T-helper 1 cell treated with Interleukin-12 subunit alpha and Interleukin-12 subunit beta and Interleukin-4 antibody, amounts not matched to agents 30 ng/mL and 1 ng/mL, for 36 hours (primary cell): ENCODE measurements at regions not wholly inside any gene's neighbourhood (a gene's known extent, or its start where the extent isn't known, plus 50 kb on each side); places are given as distances from the start of the nearest gene placed in this dataset.
"Not testable (repeated sequence)": the region's sequence is repeated elsewhere in the genome, so short reads cannot be mapped to it uniquely, and the experiment has no call there.

Source experiments
- intact Hi-C: fragments of 100-400 bp; cut with micrococcal nuclease; formaldehyde crosslinking; loops from one replicate; pipeline ENCODE4 v1.15.1; 2024

DNA sequence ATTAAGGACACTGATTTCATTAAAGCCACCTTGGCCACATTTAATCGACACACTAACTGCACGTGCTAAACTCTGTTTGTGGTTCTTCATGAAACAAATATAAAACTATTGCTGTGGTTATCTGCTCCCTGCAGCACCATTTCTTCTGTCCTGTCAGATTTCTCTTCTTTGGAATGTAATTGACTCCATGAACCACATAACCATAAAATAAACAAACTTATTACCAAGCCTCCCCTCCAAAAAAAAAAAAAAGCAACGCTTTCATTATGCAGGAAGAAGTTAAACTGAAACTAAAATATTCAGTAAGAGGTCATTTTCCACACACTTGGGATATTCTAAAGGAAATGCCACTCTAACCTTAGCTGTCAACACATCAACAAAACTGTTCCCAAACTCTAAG is 319.1 kb upstream of the NT5E start:
- intact Hi-C loops: no loop called here

DNA sequence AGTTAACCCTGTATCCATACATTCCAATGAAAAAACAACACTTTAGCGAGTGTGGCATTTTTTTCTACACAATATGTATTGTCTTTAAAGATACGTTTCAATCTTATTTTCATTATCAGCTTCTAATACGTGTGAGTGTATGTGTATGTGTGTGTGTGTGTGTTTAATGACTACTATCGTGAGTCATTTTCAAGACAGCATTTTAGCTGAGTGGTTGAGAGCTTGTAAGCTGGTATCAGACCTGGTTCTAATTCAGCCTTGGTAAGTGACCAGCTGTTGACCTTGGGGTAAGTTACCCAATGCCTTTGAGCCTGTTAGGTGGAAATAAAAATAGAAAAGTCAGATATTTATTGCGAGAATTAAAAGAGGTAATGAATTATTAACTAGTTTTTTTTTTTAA is 320.0 kb upstream of the NT5E start:
- intact Hi-C loops: no loop called here

DNA sequence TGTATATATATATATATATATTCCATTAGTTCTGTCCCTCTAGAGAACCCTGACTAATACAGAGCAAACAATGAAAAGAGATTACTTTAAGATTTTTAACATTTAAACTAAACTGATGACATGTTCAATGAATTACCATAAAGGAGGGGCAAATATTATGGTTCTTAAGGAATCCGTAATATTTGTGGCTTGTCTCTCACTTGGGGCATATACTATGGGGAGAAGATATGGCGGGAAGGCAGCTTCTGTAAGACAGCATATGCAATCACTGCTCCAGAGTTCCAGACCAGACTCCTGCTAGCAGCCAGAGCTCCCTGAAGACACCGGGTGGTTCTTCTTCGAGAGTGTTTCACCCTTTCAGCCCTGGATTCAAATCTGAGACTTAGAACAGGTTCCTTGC is 321.1 kb upstream of the NT5E start:
- intact Hi-C loops: no loop called here

DNA sequence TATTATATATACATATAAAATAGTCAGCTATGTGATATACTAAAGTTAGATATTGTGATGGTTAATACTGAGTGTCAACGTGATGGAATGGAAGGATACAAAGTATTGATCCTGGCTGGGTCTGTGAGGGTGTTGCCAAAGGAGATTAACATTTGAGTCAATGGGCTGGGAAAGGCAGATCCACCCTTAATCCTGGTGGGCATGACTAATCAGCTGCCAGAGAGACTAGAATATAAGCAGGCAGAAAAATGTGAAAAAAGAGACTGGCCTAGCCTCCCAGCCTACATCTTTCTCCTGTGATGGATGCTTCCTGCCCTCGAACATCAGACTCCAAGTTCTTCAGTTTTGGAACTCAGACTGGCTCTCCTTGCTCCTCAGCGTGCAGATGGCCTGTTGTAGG is 321.6 kb upstream of the NT5E start:
- intact Hi-C loops: not testable (repeated sequence)

DNA sequence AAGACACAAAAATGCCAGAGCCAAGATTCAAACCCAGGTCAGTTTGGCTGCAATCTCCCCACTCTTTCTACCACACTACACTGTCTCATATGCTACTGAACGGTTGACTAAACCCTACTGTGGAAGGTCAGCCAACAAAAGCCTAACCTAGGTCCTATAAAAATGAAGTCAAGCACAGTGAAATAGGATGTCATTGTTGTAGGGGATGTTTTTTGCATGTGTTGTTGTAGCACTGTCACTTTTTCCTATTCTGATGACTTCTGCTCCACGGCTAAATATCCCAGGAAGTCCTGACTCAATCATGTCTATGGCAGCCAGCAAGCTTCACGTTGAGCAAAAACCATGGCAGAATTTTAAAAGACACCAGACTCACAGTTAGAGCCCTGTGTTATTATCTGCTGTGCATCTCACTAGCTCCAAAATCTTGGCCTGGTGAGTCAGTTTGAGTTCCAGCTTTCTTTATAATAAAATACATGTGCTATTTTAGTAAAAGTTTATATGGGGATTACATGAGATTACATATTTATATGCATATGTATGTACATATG is 322.1 kb upstream of the NT5E start:
- intact Hi-C loops: no loop called here

DNA sequence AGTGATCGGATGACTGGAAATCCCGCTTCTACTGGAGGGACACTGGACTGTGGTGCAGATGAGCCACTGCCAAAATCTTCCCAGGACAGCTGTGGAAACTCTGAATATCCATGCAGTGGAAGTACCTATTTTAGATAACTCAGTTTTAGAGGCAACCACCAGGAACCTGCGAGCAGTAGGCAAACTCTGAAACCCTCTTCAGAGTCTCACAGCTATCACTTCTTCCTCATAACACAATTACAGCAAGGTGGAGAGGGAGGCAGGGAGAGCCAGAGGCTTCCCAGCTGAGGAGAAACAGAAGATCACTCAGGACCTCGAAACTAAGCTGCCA is 322.8 kb upstream of the NT5E start:
- intact Hi-C loops: no loop called here

DNA sequence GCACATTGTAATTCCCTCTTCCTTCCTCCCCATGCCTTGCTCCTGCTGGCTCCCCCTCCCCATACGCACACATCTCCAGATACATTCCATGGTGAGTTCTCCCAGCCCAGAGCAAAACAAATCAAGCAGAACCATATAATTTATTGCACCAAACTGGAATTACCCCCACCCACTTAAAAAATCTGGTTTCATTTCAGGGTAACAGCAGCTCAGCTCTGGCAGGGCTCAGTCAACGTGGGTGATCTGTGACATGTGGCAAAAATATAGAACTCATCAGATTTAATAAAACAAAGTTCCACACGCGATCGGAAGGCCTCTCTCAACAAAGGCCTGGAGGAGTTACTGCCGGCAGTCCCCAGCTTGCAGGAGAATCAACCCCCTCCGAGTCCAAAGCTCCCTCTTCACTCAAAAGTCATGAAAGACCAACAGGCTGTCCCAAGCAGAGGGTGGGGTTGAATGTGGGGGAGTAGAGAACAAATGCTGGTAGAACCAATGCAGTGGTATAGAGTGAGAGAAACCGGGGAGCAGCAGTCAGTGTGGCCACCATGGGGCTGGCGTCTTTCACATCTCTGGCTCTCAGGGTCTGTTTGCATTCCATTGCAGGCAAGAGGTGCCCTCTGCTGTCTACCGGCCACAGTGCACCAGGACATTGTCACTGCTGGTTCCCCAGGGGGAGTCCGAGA is 323.3 kb upstream of the NT5E start:
- intact Hi-C loops: no loop called here

DNA sequence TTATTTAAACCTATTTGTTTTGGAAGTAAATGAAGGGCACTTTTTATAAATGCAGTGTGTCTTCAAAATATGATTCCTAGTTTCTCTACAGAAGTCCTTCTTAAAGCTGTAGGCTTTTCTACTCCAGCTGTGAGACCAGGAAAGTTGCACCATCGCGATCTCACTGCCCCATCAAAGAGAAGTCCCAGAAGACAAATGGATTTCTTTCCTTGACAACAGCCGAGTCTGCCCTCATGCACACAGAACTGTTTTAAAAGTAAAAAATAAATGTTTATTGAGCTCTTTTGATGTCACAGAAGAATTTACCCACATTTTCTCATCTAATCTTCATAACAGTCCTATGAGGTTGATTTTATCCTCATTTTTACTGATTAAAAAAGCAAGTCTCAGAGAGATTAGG is 324.4 kb upstream of the NT5E start:
- intact Hi-C loops: no loop called here

DNA sequence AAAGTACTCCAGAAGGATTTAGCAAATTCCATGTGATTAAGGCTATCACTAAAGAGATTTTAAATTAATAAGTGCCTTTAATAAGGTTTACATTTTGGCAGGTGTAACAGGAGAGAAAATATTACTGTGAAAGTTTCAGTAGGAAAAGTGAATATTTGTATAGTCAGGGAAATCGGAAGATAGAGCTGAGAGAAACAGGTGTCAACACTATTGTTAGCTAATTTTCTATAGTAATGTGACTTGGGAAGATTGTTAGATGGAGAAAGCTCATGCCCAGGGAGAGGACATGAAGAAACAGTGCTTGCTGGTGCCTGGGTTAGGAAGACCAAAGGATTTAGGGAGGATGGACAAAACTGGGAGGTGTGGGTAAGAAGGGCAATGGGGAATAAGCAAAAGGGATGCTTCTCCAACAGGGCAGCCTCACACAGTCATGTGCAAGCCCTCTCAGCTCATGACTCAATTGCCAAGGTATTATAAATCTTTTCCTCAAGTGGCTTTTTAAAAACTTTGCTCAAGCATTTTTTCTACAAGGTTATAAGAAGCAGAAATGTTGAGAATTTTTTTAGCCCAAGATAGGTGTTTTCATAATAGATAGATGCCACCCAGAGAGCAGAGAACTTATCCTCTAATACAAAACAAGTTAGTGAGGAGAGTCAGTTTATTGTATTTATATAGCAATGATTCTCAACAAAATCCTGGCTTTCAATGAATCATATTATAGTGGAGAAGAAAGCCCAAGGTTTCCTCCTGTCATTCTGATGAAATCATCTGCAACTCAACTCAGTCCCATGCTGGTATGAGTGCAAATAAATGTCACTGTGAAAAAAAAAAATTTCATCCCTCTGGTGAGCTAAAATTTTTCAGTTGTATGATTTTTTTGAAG is 325.2 kb upstream of the NT5E start:
- intact Hi-C loops: no loop called here

DNA sequence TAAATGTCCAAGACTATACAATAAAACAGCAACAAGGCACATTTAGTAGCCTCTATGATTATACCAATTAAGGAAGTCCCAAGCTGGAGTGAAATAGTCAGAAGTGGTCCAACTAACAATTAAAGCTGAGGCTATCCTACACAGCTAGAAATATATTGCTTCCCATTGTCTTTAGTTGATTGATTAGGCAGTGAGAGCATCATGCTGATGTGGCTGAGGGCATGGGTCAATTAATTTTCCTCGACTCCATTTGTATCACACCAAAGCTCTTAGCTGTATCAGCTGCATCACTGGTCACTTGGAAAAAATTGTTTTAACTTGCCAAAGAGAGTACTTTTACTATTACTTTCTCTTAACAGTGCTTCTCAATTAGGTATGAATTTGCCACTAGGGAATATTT is 328.7 kb upstream of the NT5E start:
- intact Hi-C loops: no loop called here

DNA sequence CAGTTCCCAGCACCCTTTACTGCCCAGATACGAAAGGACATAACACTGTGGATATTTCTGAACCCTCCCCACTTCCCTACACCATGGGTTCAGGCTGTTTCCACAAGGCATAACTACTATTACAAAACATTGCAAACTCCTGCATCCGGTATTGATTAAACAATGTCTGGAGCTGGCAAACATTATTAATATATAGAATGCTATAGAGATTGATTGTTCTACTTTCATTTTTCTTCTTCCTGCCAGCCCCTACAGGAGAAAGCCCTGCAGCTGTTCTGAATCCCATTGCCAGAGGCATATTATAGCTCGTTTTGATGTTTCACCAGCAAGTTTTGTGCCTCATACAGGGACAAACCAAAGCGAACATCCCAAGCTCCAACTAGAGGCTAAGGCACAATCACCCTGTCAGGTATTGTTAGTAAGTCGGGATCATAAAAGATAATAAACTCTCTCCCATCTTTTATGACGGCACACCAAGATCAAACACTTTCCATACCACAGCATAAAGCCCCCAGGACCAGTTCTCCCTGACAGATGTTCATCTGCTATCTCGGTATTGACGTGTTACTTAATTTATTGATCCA is 331.1 kb upstream of the NT5E start:
- intact Hi-C loops: no loop called here

DNA sequence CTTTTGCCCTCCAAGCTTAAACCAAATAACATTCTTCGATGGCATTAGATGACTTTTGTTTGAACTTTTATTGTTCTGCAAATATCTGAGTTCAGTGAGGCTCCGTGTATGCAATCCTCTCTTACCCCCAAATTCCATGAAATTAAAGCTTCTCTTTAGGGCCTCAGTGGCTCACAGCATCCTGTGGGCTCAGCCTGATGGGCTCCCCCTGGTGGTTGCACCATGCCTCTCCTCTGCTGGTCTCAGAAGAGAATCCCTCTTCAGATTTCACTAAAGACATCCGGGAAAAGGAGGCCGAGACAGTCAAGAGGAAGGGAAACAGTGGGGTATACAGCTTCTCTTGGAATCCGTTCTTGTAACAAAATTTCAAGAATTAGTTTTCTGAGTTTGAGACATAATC is 331.6 kb upstream of the NT5E start:
- intact Hi-C loops: no loop called here

DNA sequence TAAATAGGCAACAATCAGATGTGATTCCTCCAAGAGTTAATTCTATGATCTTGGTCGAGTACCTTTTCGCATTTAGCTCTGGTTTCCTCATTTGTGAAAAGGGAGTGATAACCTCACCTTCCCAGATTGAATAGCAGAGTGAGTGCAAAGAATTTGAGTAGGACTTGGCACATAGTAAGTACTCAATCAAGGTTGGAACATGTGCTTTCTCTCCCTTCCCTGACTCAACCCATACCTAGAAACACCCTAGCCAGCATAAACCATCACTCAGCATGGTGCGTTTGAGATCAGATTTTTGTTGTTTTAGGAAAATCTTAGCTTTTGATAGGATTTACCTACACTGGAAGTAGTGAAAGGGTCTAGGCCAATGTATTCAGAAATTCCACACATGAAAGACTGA is 333.4 kb upstream of the NT5E start:
- intact Hi-C loops: no loop called here

DNA sequence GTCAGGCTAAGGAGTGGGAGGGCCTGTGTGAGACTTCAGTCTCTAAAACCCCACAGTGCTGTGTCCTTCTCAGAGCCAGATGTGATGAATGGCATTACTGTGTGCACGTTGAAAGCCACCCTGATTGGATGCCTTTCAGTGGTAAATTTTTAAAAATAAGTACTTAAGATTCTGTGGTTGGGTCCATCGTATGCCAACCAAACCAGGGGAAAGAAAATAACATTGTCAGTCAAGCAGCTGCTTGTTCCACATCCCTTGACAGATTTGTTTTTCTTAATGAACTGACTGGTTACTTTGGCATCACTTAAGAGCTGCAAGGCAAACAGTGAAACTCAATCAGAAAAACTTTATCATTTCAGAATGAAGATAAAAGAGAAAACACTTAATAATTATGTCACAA is 334.0 kb upstream of the NT5E start:
- intact Hi-C loops: no loop called here

DNA sequence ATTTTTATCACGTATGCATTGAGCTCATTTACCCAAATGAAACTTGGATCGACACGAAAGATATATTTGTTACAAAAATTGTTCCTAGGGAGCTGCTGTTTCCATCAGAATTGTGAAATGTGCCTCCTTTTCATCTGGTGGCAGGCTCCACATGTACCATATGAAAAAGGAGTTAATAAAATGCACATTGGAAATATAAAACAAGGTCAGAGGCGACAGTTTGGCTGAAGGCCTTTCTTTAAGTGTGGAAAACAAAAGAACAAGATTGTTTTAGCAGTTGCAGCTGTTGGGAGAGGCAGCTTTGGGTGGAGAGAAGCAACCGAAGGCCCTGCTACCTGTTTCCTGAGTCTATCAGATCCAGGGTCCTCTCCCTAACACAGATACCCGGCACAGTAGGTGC is 334.5 kb upstream of the NT5E start:
- intact Hi-C loops: no loop called here

DNA sequence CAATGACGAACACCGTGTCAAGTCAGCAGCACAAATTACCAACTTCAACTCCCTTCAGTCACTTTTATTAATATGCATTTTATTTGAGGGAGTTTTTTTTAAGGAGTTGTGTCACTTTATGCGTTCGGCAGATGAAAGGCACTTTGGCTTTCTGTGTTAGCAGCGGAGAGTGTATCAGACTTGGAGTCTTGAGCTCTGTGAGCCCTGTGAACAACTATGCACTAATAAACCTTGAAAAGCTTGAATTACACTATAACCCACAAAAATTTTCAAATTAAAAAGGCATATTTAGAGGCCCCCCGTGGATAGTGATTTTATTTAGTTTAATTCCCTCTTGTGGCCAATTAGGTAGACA is 335.3 kb upstream of the NT5E start:
- intact Hi-C loops: no loop called here

DNA sequence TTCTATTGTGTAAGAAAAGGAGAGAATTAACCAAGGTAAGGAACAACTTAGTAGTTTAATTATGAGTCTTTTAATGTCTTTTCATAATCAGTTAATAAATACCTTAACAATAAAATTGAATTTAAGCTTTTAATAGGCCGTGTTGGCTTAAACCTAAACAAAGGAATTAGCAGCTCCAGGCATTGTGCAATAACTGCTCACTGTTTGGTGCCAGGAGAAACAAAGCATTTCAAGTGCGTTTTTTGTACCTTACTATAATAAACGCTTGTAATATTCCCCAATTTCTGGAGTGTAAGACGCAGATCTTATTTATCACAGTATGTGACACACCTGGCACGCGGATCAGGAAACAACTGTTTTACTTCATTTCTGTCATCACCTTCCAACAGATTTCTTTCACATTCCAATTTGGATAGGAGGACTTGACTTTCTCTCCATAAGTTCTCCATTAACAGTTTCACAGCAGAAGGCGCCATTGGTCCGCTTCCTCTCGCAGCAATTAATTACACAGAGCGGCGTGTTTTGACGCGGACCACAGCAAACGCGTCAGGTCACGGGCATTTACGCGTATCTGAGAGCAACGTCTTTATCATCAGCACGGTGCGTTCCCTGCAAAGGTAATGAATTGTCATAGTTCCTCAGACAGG is 335.8 kb upstream of the NT5E start:
- intact Hi-C loops: no loop called here

DNA sequence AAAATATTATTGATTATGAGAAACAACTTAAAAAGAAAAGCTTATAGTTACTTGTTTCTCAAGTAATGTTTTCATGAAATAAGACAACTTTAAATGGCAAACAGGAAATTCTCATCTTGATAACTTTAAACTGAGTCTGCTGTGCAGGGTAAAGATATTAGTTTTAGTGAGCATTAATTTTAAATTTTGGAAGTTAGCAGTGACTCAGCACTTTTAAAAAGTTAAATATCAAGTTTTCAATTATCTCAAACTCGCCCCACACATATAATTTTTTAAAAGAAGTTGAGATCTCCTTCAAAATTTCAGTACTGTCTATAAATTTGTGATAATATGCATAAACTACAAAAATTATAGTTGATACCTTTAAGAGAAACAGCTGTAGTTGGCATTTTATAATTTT is 337.3 kb upstream of the NT5E start:
- intact Hi-C loops: no loop called here

DNA sequence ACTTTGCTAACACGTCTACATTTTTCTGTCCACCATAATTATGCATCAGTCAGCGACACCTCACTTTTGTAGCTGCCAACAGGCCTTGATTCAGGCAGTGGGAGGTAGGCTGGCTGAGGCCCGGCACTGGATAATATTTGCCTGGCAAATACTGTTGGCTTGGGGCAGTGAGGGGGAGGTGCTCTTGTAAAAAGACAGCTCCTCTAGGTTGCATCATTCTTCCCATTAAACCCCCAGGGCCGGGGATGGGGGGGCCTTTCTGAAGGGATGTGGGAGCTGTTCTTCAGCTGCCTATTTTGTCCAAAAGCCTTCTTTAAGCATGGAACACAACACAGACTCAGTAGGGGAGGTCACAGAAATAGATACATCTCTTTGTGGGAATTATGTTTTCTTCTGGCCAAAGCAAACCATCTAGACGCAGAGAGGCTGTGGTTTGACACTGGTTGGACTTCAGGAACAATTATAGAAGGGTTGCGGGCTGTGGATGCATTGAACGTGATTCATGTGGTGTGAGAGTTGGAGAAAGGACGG is 338.3 kb upstream of the NT5E start:
- intact Hi-C loops: no loop called here

DNA sequence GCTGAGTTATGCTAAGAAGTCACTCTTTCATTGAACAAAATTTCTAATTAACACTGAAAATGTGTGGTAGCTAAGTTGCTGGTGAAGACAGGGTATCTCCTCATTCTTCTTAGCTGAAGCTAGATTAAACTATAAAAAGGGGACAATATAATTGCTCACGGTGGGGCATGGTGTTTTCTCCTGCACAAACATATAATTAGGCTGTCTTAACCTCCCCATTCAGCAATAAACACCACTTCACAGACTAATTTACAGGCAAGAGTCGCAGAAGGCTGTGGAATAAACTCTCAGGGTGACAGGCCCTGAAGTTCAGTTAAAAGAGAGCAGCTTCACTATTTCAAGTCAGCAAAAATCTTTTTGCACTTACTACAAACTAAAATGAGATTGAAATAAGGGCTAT is 338.9 kb upstream of the NT5E start:
- intact Hi-C loops: no loop called here

DNA sequence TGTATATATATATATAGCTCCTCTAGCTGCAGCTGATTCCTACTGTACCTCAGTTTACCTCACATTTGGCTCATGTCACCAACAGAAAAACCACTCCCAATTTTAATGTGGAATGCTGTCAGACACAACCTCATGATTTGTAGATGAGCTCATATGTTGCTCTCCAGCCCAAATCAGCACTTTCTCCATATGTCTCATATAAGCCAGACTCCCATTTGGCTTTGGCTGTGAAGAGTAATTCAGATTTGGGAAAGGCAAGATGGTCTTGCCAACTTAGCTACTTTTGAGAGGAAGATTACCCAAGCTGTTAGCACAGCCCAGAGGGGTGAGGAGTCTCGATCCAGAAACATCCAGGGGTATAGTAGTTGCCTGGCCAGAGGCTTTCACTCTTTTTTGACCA is 342.2 kb upstream of the NT5E start:
- intact Hi-C loops: no loop called here

DNA sequence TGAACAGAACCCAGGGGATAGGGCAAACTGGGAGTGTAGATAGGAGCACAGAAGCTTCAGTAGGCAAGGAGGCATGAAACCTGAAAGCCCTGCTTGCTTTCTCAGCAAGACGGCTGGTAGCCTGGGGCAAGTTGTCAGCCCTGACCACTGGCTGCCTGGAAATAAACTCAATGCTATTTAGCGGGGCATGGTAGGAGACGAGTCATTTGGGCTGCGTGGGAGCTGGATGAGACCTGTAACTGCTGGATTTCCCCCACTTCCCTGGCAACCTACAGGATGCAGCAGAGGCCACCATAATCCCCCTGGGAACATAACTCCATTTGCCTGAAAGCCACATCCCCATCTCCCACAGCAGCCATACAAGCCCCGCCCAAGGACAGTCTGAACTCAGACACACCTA is 332.6 kb upstream of the TBX18 start:
- intact Hi-C loops: no loop called here
